NCI-H82 (cell line): ENCODE measurements at regions not wholly inside any gene's neighbourhood (a gene's known extent, or its start where the extent isn't known, plus 50 kb on each side); places are given as distances from the start of the nearest gene placed in this dataset.
A peak's percentile ranks its signal among the peaks of the same experiment; 100 is the strongest.
"Not testable (repeated sequence)": the region's sequence is repeated elsewhere in the genome, so short reads cannot be mapped to it uniquely, and the experiment has no call there.

Source experiments
- DNase-seq: peaks from one replicate; lab custom pipeline; 2025; lab: John Stamatoyannopoulos, UW

GRCh38 chr2:220556658-220557057 lies 929.2 kb downstream of the SLC4A3 start:
- no peak for DNase-seq

- no peak for DNase-seq
These were observed 932.8 kb downstream of the SLC4A3 start for GRCh38 chr2:220560192-220560591.

GRCh38 chr2:220562375-220563140 lies 935.1 kb downstream of the SLC4A3 start:
- DNase-seq = no peak

- no peak for DNase-seq
These were observed 940.9 kb downstream of the SLC4A3 start for GRCh38 chr2:220568296-220568695.

GRCh38 chr2:220569112-220569897 lies 941.9 kb downstream of the SLC4A3 start:
- DNase-seq = no peak

GRCh38 chr2:220572385-220572784 lies 945.0 kb downstream of the SLC4A3 start:
- no peak for DNase-seq

GRCh38 chr2:220574038-220574437 lies 946.6 kb downstream of the SLC4A3 start:
- DNase-seq = no peak

GRCh38 chr2:220575963-220576362 lies 948.5 kb downstream of the SLC4A3 start:
- DNase-seq = no peak

- DNase-seq = no peak
These were observed 952.0 kb downstream of the SLC4A3 start for GRCh38 chr2:220579452-220579851.

- no peak for DNase-seq
These were observed 952.7 kb downstream of the SLC4A3 start for GRCh38 chr2:220580113-220580512.

- DNase-seq = no peak
These were observed 956.3 kb downstream of the SLC4A3 start for GRCh38 chr2:220583725-220584124.

- no peak for DNase-seq
These were observed 957.8 kb downstream of the SLC4A3 start for GRCh38 chr2:220585241-220585640.

- no peak for DNase-seq
These were observed 959.6 kb downstream of the SLC4A3 start for GRCh38 chr2:220586980-220587530.

- no peak for DNase-seq
These were observed 960.7 kb downstream of the SLC4A3 start for GRCh38 chr2:220588148-220588547.

- DNase-seq = no peak
These were observed 963.0 kb downstream of the SLC4A3 start for GRCh38 chr2:220590476-220590875.

GRCh38 chr2:220593526-220593925 lies 966.1 kb downstream of the SLC4A3 start:
- no peak for DNase-seq

GRCh38 chr2:220601674-220602073 lies 970.4 kb downstream of the EPHA4 start:
- no peak for DNase-seq

- DNase-seq = not testable (repeated sequence)
These were observed 959.1 kb downstream of the EPHA4 start for GRCh38 chr2:220613004-220613403.

GRCh38 chr2:220614064-220614463 lies 958.0 kb downstream of the EPHA4 start:
- no peak for DNase-seq

- peak; percentile 4 for DNase-seq
These were observed 952.4 kb downstream of the EPHA4 start for GRCh38 chr2:220619525-220620220.

- DNase-seq = no peak
These were observed 945.5 kb downstream of the EPHA4 start for GRCh38 chr2:220626603-220627002.

- DNase-seq = no peak
These were observed 943.9 kb downstream of the EPHA4 start for GRCh38 chr2:220628252-220628651.
